Uterus (tissue), 3 donors: ENCODE measurements at regions not wholly inside any gene's neighbourhood (a gene's known extent, or its start where the extent isn't known, plus 50 kb on each side); places are given as distances from the start of the nearest gene placed in this dataset.

Experiments used
- DNase-seq, 2 donors: peaks; one replicate each; pipeline ENCODE4 v3.0.0-alpha.2; 2019 to 2020
- H3K27ac ChIP-seq, 2 donors: fragments of 200-600 bp; sonication (generic); 1 replicate in 1 of 2; 2 replicates in 1 of 2; pipeline ENCODE4 v1.5.1; 2016 to 2018
- H3K27me3 ChIP-seq, 2 donors: fragments of 200-600 bp; sonication (generic); one replicate each; pipeline ENCODE4 v1.5.1; 2018 to 2019; ENCODE audit warnings: control low read depth in 1 of 2
- H3K36me3 ChIP-seq, 2 donors: fragments of 200-600 bp; sonication (generic); one replicate each; pipeline ENCODE4 v1.5.1; 2019; ENCODE audit warnings: control low read depth in 1 of 2
- H3K4me1 ChIP-seq, 2 donors: fragments of 200-600 bp; sonication (generic); one replicate each; pipeline ENCODE4 v1.5.1; 2018 to 2019; ENCODE audit warnings: control low read depth in 1 of 2
- H3K4me3 ChIP-seq, 2 donors: fragments of 200-600 bp; sonication (generic); 1 replicate in 1 of 2; 2 replicates in 1 of 2; pipeline ENCODE4 v1.5.1; 2018 to 2019; ENCODE audit warnings: mild to moderate bottlenecking in 1 of 2
- H3K9me3 ChIP-seq, 2 donors: fragments of 200-600 bp; sonication (generic); one replicate each; pipeline ENCODE4 v1.5.1; 2019; ENCODE audit warnings: control low read depth in 1 of 2
- POLR2A ChIP-seq, 2 donors: fragments of 450-650 bp; IDR thresholded peaks; one replicate each; pipeline ENCODE4 v1.6.1; 2016; ENCODE audit warnings: antibody characterized with exemption in 2 of 2, mild to moderate bottlenecking in 1 of 2, moderate library complexity in 1 of 2
- intact Hi-C: fragments of 100-400 bp; cut with DNase I; formaldehyde crosslinking; loops from one replicate; pipeline ENCODE4 v1.15.1; 2023; ENCODE audit warnings: low total_unique reads
- TF ChIP-seq, protein P1 (sequence below), 4 experiments: fragments of 200-600 bp in 2 of 4; fragments of 450-650 bp in 2 of 4; sonication (generic) in 2 of 4; IDR thresholded peaks; one replicate each; pipeline ENCODE4 v1.5.1; 2016 to 2019; ENCODE audit warnings: antibody characterized with exemption in 4 of 4, mild to moderate bottlenecking in 2 of 4, moderate library complexity in 1 of 4
- donor health status: DM: yes; HTN: yes; CAD: no.

DNA sequence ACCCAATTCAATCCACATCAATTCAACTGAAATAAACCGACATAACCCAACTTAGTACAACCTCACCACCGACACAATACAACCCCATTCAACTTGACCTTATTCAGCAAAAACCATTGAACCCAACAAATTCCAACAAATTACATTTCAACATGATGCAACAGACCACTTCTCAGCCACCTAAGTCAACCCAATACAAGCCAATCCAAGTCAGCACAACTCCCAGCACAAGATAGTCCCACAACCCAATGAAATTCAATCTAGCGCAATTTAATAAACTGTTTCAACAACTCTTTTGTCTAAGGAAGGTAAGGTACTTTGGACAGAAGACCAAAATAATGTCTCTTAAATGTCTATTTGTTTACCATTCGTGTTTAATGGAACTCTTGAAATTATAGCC is 226.0 kb downstream of the MIAT start:
- DNase-seq = no peak

DNA sequence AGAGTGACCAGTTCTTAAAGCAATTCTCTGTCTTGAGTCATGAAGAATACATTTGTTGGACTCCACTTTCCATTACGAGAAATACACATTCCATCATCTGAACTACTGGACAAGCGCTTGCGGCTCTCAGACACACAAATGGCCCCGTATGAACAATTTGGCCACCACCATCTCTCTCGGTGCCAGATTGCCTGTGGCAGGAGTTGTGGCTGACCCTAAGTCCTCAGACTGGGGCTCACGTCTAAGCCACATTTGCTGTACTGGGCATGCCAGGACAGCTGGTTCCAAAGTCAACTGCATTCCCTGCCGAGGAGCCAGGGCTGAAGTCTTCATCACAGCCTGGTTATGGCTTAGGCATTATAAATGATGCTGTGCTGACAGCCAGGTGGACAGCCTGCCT is 227.5 kb downstream of the MIAT start:
- H3K36me3 ChIP-seq = no peaks in the 10 kb centered on the region
- H3K9me3 ChIP-seq = no peaks in the 10 kb centered on the region
- no peak for DNase-seq
- TF ChIP-seq, protein P1, sequence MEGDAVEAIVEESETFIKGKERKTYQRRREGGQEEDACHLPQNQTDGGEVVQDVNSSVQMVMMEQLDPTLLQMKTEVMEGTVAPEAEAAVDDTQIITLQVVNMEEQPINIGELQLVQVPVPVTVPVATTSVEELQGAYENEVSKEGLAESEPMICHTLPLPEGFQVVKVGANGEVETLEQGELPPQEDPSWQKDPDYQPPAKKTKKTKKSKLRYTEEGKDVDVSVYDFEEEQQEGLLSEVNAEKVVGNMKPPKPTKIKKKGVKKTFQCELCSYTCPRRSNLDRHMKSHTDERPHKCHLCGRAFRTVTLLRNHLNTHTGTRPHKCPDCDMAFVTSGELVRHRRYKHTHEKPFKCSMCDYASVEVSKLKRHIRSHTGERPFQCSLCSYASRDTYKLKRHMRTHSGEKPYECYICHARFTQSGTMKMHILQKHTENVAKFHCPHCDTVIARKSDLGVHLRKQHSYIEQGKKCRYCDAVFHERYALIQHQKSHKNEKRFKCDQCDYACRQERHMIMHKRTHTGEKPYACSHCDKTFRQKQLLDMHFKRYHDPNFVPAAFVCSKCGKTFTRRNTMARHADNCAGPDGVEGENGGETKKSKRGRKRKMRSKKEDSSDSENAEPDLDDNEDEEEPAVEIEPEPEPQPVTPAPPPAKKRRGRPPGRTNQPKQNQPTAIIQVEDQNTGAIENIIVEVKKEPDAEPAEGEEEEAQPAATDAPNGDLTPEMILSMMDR (IDR thresholded peaks at IDR 0.05) = no peak
- no peak for TF ChIP-seq POLR2A (IDR thresholded peaks at IDR 0.05)
- no peak overlapping the region for H3K27ac ChIP-seq
- intact Hi-C loops = no loop called here
- no peaks in the 10 kb centered on the region for H3K27me3 ChIP-seq
- H3K4me3 ChIP-seq = no peak overlapping the region
- H3K4me1 ChIP-seq = peaks cover 0 to 6% of the 10 kb centered on the region in 2 donors

More for the DNA sequence above, 226.0 kb downstream of the MIAT start:
- Histone ChIP-seq H3K4me1 (peaks cover 0 to 6% of the 10 kb centered on the region in 2 donors), H3K4me3 (no peak overlapping the region), H3K36me3 (no peaks in the 10 kb centered on the region), H3K27me3 (no peaks in the 10 kb centered on the region), H3K9me3 (no peaks in the 10 kb centered on the region), H3K27ac (no peak overlapping the region)
- intact Hi-C loops = no loop called here
- TF ChIP-seq, protein P1 (IDR thresholded peaks at IDR 0.05) = no peak
- TF ChIP-seq POLR2A (IDR thresholded peaks at IDR 0.05) = no peak

DNA sequence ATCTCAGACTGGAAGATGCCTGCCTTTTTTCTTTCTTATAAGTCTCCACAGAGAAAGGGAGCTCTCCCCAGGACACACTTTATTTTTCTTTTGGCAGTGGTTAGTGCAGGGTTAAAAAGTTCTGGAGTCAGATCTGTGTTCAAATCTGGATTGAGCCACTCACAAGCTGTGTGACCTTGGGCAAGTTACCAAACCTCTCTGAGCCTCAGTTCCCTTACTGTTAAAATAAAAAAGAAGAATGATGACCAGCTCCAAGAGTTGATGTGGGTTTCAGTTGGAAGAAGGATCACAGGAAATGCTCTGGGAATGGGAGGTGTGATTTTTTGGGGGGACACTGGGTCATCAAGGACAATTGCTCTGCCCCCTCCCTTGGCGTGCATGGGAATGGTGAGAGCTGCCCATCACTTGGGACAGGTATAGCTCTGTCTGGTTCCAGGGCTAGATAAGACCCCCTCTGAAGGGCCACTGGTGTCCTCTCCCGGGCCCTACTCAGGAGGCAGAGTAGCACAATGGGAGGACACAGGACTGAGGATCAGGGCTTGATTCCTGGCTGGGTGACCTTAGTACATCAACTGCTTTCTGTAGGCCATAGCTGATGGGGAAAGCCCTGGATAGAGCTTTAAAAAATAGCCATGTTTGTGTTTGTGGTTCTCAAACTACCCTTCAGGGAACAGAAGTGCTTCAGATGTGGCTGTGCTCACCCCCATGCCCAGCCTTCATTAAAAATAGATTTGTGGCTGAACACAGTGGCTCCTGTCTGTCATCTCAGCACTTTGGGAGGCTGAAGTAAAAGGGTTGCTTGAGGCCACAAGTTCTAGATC is 228.3 kb downstream of the MIAT start:
- TF ChIP-seq, protein P1 (IDR thresholded peaks at IDR 0.05) = no peak
- TF ChIP-seq POLR2A (IDR thresholded peaks at IDR 0.05) = no peak
- Histone ChIP-seq H3K36me3 (no peaks in the 10 kb centered on the region), H3K4me1 (peaks cover 0 to 6% of the 10 kb centered on the region in 2 donors), H3K27ac (no peak overlapping the region), H3K27me3 (no peaks in the 10 kb centered on the region), H3K4me3 (no peak overlapping the region), H3K9me3 (no peaks in the 10 kb centered on the region)
- intact Hi-C loops = no loop called here
- no peak for DNase-seq

DNA sequence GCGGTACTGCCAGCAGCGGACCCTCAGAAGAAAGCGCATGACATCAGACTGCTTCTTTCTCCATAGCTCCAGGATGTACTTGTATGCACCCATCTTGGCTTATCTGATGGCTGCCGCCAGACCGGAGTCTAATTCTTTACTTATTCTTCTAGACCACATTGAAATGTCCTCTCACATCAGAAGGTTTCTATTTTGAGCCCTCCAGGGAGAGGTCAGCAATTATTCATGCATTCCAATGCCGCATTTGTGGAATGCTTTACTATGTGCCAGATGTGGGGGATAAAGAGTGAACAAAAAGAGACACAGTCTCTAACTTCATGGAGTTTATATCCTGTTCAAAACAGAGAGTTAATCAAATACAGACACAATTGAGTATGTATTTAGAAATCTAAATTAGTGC is 230.1 kb downstream of the MIAT start:
- TF ChIP-seq, protein P1 (IDR thresholded peaks at IDR 0.05) = no peak
- TF ChIP-seq POLR2A (IDR thresholded peaks at IDR 0.05) = no peak
- no peak overlapping the region for H3K27ac ChIP-seq
- DNase-seq = no peak
- H3K27me3 ChIP-seq = no peaks in the 10 kb centered on the region
- H3K4me3 ChIP-seq = no peak overlapping the region
- no peaks in the 10 kb centered on the region for H3K36me3 ChIP-seq
- H3K4me1 ChIP-seq = peaks cover 0 to 6% of the 10 kb centered on the region in 2 donors
- no peaks in the 10 kb centered on the region for H3K9me3 ChIP-seq
- intact Hi-C loops = no loop called here

DNA sequence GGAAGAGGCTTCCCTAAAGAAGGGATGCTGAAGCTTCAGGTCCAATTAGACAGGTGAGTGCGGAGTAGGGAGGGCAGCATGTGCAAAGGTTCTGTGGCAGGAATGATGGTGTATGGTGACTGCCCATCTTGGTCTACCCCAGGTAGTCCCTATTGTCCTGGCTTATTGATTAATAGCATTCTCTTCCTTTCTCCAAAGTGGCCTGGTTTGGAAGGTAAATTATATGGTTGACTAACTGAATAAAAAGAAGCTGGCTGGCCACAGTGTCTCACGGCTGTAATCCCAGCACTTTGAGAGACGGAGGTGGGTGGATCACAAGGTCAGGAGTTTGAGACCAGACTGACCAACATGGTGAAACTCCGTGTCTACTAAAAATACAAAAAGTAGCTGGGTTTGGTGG is 230.5 kb downstream of the MIAT start:
- Histone ChIP-seq H3K27ac (no peak overlapping the region), H3K4me3 (no peak overlapping the region), H3K36me3 (no peaks in the 10 kb centered on the region), H3K27me3 (no peaks in the 10 kb centered on the region), H3K9me3 (no peaks in the 10 kb centered on the region), H3K4me1 (peaks cover 0 to 6% of the 10 kb centered on the region in 2 donors)
- TF ChIP-seq, protein P1 (IDR thresholded peaks at IDR 0.05) = no peak
- no peak for TF ChIP-seq POLR2A (IDR thresholded peaks at IDR 0.05)
- intact Hi-C loops = no loop called here
- no peak for DNase-seq
